Keratinocyte (primary cell): ENCODE measurements at regions not wholly inside any gene's neighbourhood (a gene's known extent, or its start where the extent isn't known, plus 50 kb on each side); places are given as distances from the start of the nearest gene placed in this dataset.
A peak's percentile ranks its signal among the peaks of the same experiment; 100 is the strongest.

ENCODE experiments used
- DNase-seq: peaks from one replicate; pipeline ENCODE4 v3.0.0-alpha.2; 2011; ENCODE audit warnings: low read depth, missing footprints, low spot score
- FAIRE-seq: peaks from 2 replicates; lab custom pipeline; 2011; peaks lifted over from hg19 to GRCh38; lab: Jason Lieb, UNC
- H2AFZ ChIP-seq: 2 replicates; pipeline ENCODE4 v1.6.0; 2012; ENCODE audit warnings: low read length, control low read depth, inconsistent platforms; ENCODE audit not compliant: control insufficient read depth
- H3K27ac ChIP-seq: 2 replicates; pipeline ENCODE4 v1.5.1; 2011; ENCODE audit warnings: low read length; ENCODE audit not compliant: control insufficient read depth, insufficient read depth
- H3K27me3 ChIP-seq: 3 replicates; pipeline ENCODE4 v1.6.0; 2011; ENCODE audit warnings: low read length; ENCODE audit not compliant: control insufficient read depth, insufficient read depth; ENCODE audit errors: extremely low read depth
- H3K36me3 ChIP-seq, 2 experiments: 2 replicates in 1 of 2; 3 replicates in 1 of 2; pipeline ENCODE4 v1.5.1; 2011; ENCODE audit warnings: low read length in 2 of 2, mild to moderate bottlenecking in 1 of 2; ENCODE audit not compliant: control insufficient read depth in 2 of 2, insufficient read depth in 2 of 2; ENCODE audit errors: extremely low read depth in 1 of 2
- H3K4me1 ChIP-seq: 3 replicates; pipeline ENCODE4 v1.5.1; 2011; ENCODE audit warnings: low read length; ENCODE audit not compliant: control insufficient read depth, insufficient read depth; ENCODE audit errors: extremely low read depth
- H3K4me2 ChIP-seq: 3 replicates; pipeline ENCODE4 v1.6.0; 2011; ENCODE audit warnings: low read depth, low read length; ENCODE audit not compliant: control insufficient read depth, insufficient read depth; ENCODE audit errors: extremely low read depth
- H3K4me3 ChIP-seq, 3 experiments: fragments of 200-600 bp in 1 of 3; sonication (generic) in 1 of 3; 2 replicates in 2 of 3; 3 replicates in 1 of 3; pipeline ENCODE4 v1.5.1; 2011 to 2016; ENCODE audit warnings: low read length in 3 of 3, mild to moderate bottlenecking in 3 of 3, control low read depth in 2 of 3, inconsistent platforms in 1 of 3, low read depth in 1 of 3, mixed read lengths in 1 of 3, mixed run types in 1 of 3, moderate library complexity in 1 of 3; ENCODE audit not compliant: control insufficient read depth in 2 of 3, insufficient read depth in 2 of 3; ENCODE audit errors: extremely low read depth in 1 of 3
- H3K79me2 ChIP-seq: 2 replicates; pipeline ENCODE4 v1.6.0; 2012; ENCODE audit warnings: low read length; ENCODE audit not compliant: control insufficient read depth, insufficient read depth
- H3K9ac ChIP-seq: 3 replicates; pipeline ENCODE4 v1.6.0; 2011; ENCODE audit warnings: low read length; ENCODE audit not compliant: control insufficient read depth, insufficient read depth; ENCODE audit errors: extremely low read depth
- H3K9me1 ChIP-seq: 3 replicates; pipeline ENCODE4 v1.6.0; 2011; ENCODE audit warnings: low read length; ENCODE audit not compliant: control insufficient read depth, insufficient read depth; ENCODE audit errors: extremely low read depth
- H3K9me3 ChIP-seq: 2 replicates; pipeline ENCODE4 v1.5.1; 2012; ENCODE audit warnings: low read depth, low read length; ENCODE audit not compliant: control insufficient read depth
- H4K20me1 ChIP-seq: 3 replicates; pipeline ENCODE4 v1.6.0; 2011; ENCODE audit warnings: low read length; ENCODE audit not compliant: control insufficient read depth, insufficient read depth; ENCODE audit errors: extremely low read depth
- CTCF ChIP-seq, 3 experiments: IDR thresholded peaks in 1 of 3; conservative IDR thresholded peaks in 1 of 3; optimal IDR thresholded peaks in 1 of 3; 2 replicates in 2 of 3; 3 replicates in 1 of 3; pipeline versions ENCODE3 to v1.5.1; 2011; ENCODE audit warnings: low read length in 3 of 3, mild to moderate bottlenecking in 3 of 3, moderate library complexity in 2 of 3, control low read depth in 1 of 3, inconsistent platforms in 1 of 3; ENCODE audit not compliant: insufficient read depth in 2 of 3; ENCODE audit errors: extremely low read depth in 1 of 3
- EZH2 ChIP-seq: IDR thresholded peaks from one replicate; pipeline ENCODE4 v1.6.1; 2012; ENCODE audit warnings: inconsistent platforms, mild to moderate bottlenecking, low read length, moderate library complexity
- dilution Hi-C: fragments of 300-500 bp; cut with MboI; formaldehyde crosslinking; loops from one replicate; pipeline ENCODE4 v1.7.0; 2020; ENCODE audit warnings: low sequenced_read_pairs; ENCODE audit not compliant: extremely low pct_ligation_motif_present

GRCh38 chr21:38984982-38985567 lies 179.3 kb downstream of the ETS2 start:
- Histone ChIP-seq H3K27ac (peak overlapping the region; percentile 42), H3K4me2 (peak overlapping the region; percentile 61), H4K20me1 (no peaks in the 10 kb centered on the region), H3K27me3 (no peaks in the 10 kb centered on the region), H2AFZ (peak overlapping the region; percentile 1), H3K9ac (peak overlapping the region; percentile 45), H3K36me3 (no peaks in the 10 kb centered on the region), H3K4me1 (peaks cover 32% of the 10 kb centered on the region), H3K9me1 (no peaks in the 10 kb centered on the region), H3K9me3 (no peaks in the 10 kb centered on the region), H3K79me2 (no peaks in the 10 kb centered on the region), H3K4me3 (no peak overlapping the region)
- dilution Hi-C loops, result no loop called here
- FAIRE-seq (peak; percentile 9), DNase-seq (no peak)
- TF ChIP-seq EZH2, result no peak
- TF ChIP-seq CTCF (optimal IDR thresholded peaks at IDR 0.05 in 1 of 3, IDR thresholded peaks at IDR 0.05 in 1 of 3, conservative IDR thresholded peaks at IDR 0.05 in 1 of 3; ENCODE audit: extremely low read depth in 1 of 3, insufficient read depth in 2 of 3, low read length in 3 of 3), result no peak

GRCh38 chr21:38984568-38984967 lies 178.8 kb downstream of the ETS2 start:
- Histone ChIP-seq H2AFZ (no peak overlapping the region), H4K20me1 (no peaks in the 10 kb centered on the region), H3K79me2 (no peaks in the 10 kb centered on the region), H3K9me3 (no peaks in the 10 kb centered on the region), H3K27ac (no peak overlapping the region), H3K36me3 (no peaks in the 10 kb centered on the region), H3K27me3 (no peaks in the 10 kb centered on the region), H3K4me1 (peaks cover 30% of the 10 kb centered on the region), H3K9me1 (no peaks in the 10 kb centered on the region), H3K4me2 (peak overlapping the region; percentile 61), H3K9ac (no peak overlapping the region), H3K4me3 (no peak overlapping the region)
- TF ChIP-seq EZH2, result no peak
- no peak for TF ChIP-seq CTCF (optimal IDR thresholded peaks at IDR 0.05 in 1 of 3, IDR thresholded peaks at IDR 0.05 in 1 of 3, conservative IDR thresholded peaks at IDR 0.05 in 1 of 3; ENCODE audit: extremely low read depth in 1 of 3, insufficient read depth in 2 of 3, low read length in 3 of 3)
- dilution Hi-C loops, result no loop called here
- FAIRE-seq (no peak), DNase-seq (no peak)
